ENCODE measurements at regions not wholly inside any gene's neighbourhood (a gene's known extent, or its start where the extent isn't known, plus 50 kb on each side); places are given as distances from the start of the nearest gene placed in this dataset.

DNA sequence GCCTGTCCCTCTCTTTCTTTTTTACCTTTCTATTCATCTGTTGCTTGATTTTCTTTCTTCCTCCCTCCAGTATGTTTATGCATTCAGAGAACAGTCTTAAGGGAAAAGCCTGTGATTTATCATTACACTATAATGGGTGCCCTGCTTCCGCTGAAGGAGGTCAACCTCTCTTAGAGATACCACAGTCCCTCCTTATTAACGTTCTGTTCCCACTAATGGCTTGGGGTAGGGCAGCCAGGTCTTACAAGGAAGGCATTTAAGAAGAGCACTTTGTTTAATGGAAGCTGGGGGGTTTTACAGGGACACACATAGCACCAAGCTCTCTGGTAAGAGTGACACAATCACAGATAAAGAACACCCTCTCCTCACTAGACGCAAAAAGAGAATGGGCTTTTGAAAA lies 523.5 kb downstream of the NUF2 start:
- TF ChIP-seq GATA2 (IDR thresholded peaks at IDR 0.05; ENCODE audit: low read depth, low read length) (no peak), GATA3 (IDR thresholded peaks at IDR 0.05; ENCODE audit: low read depth, low read length) (no peak)
